Neural progenitor cell (in vitro differentiated cells): ENCODE measurements at regions not wholly inside any gene's neighbourhood (a gene's known extent, or its start where the extent isn't known, plus 50 kb on each side); places are given as distances from the start of the nearest gene placed in this dataset.
A peak's percentile ranks its signal among the peaks of the same experiment; 100 is the strongest.

Experiments used
- DNase-seq: peaks from one replicate; pipeline ENCODE4 v3.0.0-alpha.2; 2016; ENCODE audit warnings: low spot score
- H2AFZ ChIP-seq: fragments of 200-600 bp; sonication (generic); replicated peaks from 2 replicates; pipeline ENCODE4 v1.6.1; 2016; ENCODE audit warnings: antibody characterized with exemption
- H3F3A ChIP-seq: fragments of 200-600 bp; sonication (generic); 2 replicates; pipeline ENCODE4 v1.6.1; 2016; ENCODE audit warnings: antibody characterized with exemption, low read depth
- H3K27ac ChIP-seq: fragments of 200-600 bp; sonication (generic); 2 replicates; pipeline ENCODE4 v1.5.1; 2016; ENCODE audit warnings: mild to moderate bottlenecking
- H3K27me3 ChIP-seq: fragments of 200-600 bp; sonication (generic); 2 replicates; pipeline ENCODE4 v1.6.1; 2016; ENCODE audit warnings: mild to moderate bottlenecking, moderate library complexity
- H3K36me3 ChIP-seq: fragments of 200-600 bp; sonication (generic); 2 replicates; pipeline ENCODE4 v1.5.1; 2016
- H3K4me1 ChIP-seq: fragments of 200-600 bp; sonication (generic); 2 replicates; pipeline ENCODE4 v1.6.1; 2016; ENCODE audit warnings: mixed run types
- H3K4me2 ChIP-seq: fragments of 200-600 bp; sonication (generic); 2 replicates; pipeline ENCODE4 v1.6.1; 2016
- H3K4me3 ChIP-seq: fragments of 200-600 bp; sonication (generic); 2 replicates; pipeline ENCODE4 v1.5.1; 2016
- H3K79me2 ChIP-seq: fragments of 200-600 bp; sonication (generic); 2 replicates; pipeline ENCODE4 v1.6.1; 2016; ENCODE audit warnings: low read depth
- H3K9ac ChIP-seq: fragments of 200-600 bp; sonication (generic); 2 replicates; pipeline ENCODE4 v1.6.1; 2016
- H3K9me3 ChIP-seq: fragments of 200-600 bp; sonication (generic); 2 replicates; pipeline ENCODE4 v1.5.1; 2016; ENCODE audit warnings: low read depth
- H4K20me1 ChIP-seq: fragments of 200-600 bp; sonication (generic); 2 replicates; pipeline ENCODE4 v1.6.1; 2016; ENCODE audit warnings: low read depth
- H3K27ac Mint-ChIP-seq: 3 replicates; pipeline ENCODE4 v1.8.0; 2021; ENCODE audit warnings: mixed read lengths
- H3K27me3 Mint-ChIP-seq: 2 replicates; pipeline ENCODE4 v1.8.0; 2022; ENCODE audit warnings: low read depth, mild to moderate bottlenecking, inconsistent platforms, moderate library complexity, mixed read lengths; ENCODE audit not compliant: insufficient read depth
- H3K36me3 Mint-ChIP-seq: 3 replicates; pipeline ENCODE4 v1.8.0; 2021; ENCODE audit warnings: mixed read lengths
- H3K4me1 Mint-ChIP-seq: 3 replicates; pipeline ENCODE4 v1.8.0; 2021; ENCODE audit warnings: mixed read lengths
- H3K4me3 Mint-ChIP-seq: 3 replicates; pipeline ENCODE4 v1.8.0; 2021; ENCODE audit warnings: mild to moderate bottlenecking, moderate library complexity, mixed read lengths
- H3K9me3 Mint-ChIP-seq: 3 replicates; pipeline ENCODE4 v1.8.0; 2020; ENCODE audit warnings: mixed read lengths
- CTCF ChIP-seq: fragments of 200-600 bp; sonication (generic); IDR thresholded peaks from 2 replicates; pipeline ENCODE4 v1.5.1; 2017; ENCODE audit warnings: antibody characterized with exemption, mild to moderate bottlenecking
- EZH2 ChIP-seq: fragments of 200-600 bp; sonication (generic); IDR thresholded peaks from 2 replicates; pipeline ENCODE4 v1.6.1; 2017; ENCODE audit warnings: antibody characterized with exemption, mild to moderate bottlenecking, moderate library complexity
- EZH2phosphoT487 ChIP-seq: fragments of 200-600 bp; sonication (generic); IDR thresholded peaks from 2 replicates; pipeline ENCODE4 v1.6.1; 2017; ENCODE audit warnings: antibody characterized with exemption

GRCh38 chrX:121259170-121259569 lies 211.8 kb downstream of the GLUD2 start:
- Mint-ChIP-seq H3K4me3 (no peak overlapping the region), H3K36me3 (no peaks in the 10 kb centered on the region), H3K27me3 (no peaks in the 10 kb centered on the region), H3K4me1 (peaks cover 14% of the 10 kb centered on the region), H3K27ac (no peak overlapping the region), H3K9me3 (peaks cover 8% of the 10 kb centered on the region)
- no peak overlapping the region for H2AFZ ChIP-seq
- peaks cover 11% of the 10 kb centered on the region for H3K9me3 ChIP-seq
- peaks cover 12% of the 10 kb centered on the region for H3F3A ChIP-seq
- H3K4me3 ChIP-seq, result no peak overlapping the region
- H3K9ac ChIP-seq, result no peak overlapping the region
- H3K4me2 ChIP-seq, result no peak overlapping the region
- no peak for TF ChIP-seq CTCF
- no peak for TF ChIP-seq EZH2phosphoT487
- TF ChIP-seq EZH2, result no peak
- H3K27me3 ChIP-seq, result no peaks in the 10 kb centered on the region
- no peaks in the 10 kb centered on the region for H4K20me1 ChIP-seq
- no peak for DNase-seq
- no peaks in the 10 kb centered on the region for H3K79me2 ChIP-seq
- H3K36me3 ChIP-seq, result no peaks in the 10 kb centered on the region
- no peak overlapping the region for H3K27ac ChIP-seq
- peaks cover 21% of the 10 kb centered on the region for H3K4me1 ChIP-seq

DNA sequence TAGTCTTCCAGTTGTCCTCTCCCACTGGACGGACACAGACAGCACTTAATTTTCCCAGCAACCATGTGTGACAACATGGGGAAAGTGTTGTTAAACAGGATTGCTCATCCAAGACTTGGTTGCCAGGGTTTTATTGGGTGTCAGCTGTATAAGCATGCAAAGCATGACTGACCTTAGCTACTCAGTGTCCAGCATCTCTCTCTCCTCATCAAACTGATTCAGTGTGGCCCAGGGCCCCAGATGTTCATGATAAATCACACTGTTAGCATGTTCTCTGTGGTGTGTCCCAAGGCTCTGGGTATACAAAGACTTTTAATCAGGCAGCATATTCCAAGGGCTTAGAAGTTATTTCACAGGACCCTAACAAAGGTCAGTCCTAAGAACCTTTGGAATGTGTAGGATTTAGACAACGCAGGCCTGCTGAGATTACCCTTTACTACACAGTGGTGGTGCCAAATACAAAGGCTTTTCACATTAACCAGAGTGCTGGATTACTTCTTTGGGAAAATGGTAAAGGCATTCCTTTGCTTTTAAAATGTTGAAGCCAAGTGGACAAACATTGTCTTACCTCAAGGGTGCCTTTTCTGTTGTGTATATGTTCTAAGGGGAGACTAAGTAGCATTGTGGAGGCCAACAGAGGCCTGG lies 213.3 kb downstream of the GLUD2 start:
- peaks cover 14% of the 10 kb centered on the region for H3K4me1 Mint-ChIP-seq
- peak overlapping the region; percentile 98 for H3K27ac Mint-ChIP-seq
- Histone ChIP-seq H3K4me3 (no peak overlapping the region), H3K27me3 (no peaks in the 10 kb centered on the region), H3K4me1 (peaks cover 21% of the 10 kb centered on the region), H3K4me2 (no peak overlapping the region), H3F3A (peaks cover 12% of the 10 kb centered on the region), H4K20me1 (no peaks in the 10 kb centered on the region), H3K27ac (peak overlapping the region; percentile 97), H3K9ac (no peak overlapping the region), H2AFZ (no peak overlapping the region), H3K79me2 (no peaks in the 10 kb centered on the region), H3K9me3 (peaks cover 11% of the 10 kb centered on the region), H3K36me3 (no peaks in the 10 kb centered on the region)
- H3K9me3 Mint-ChIP-seq, result peaks cover 2% of the 10 kb centered on the region
- no peak overlapping the region for H3K4me3 Mint-ChIP-seq
- no peaks in the 10 kb centered on the region for H3K36me3 Mint-ChIP-seq
- DNase-seq, result peak; percentile 84
- TF ChIP-seq EZH2phosphoT487 (peak; percentile 42), CTCF (no peak)
- no peaks in the 10 kb centered on the region for H3K27me3 Mint-ChIP-seq

GRCh38 chrX:121283921-121284320 lies 236.5 kb downstream of the GLUD2 start:
- H3F3A ChIP-seq, result no peaks in the 10 kb centered on the region
- H3K9ac ChIP-seq, result no peak overlapping the region
- Mint-ChIP-seq H3K27me3 (no peaks in the 10 kb centered on the region), H3K36me3 (no peaks in the 10 kb centered on the region), H3K9me3 (peaks cover 14% of the 10 kb centered on the region), H3K4me1 (no peaks in the 10 kb centered on the region), H3K27ac (no peak overlapping the region), H3K4me3 (no peak overlapping the region)
- H3K9me3 ChIP-seq, result peaks cover 18% of the 10 kb centered on the region
- no peaks in the 10 kb centered on the region for H3K79me2 ChIP-seq
- no peak overlapping the region for H3K4me2 ChIP-seq
- H3K4me3 ChIP-seq, result no peak overlapping the region
- no peaks in the 10 kb centered on the region for H3K27me3 ChIP-seq
- no peak for DNase-seq
- H3K36me3 ChIP-seq, result no peaks in the 10 kb centered on the region
- TF ChIP-seq EZH2phosphoT487 (no peak), EZH2 (no peak), CTCF (no peak)
- no peaks in the 10 kb centered on the region for H4K20me1 ChIP-seq
- H3K27ac ChIP-seq, result no peak overlapping the region
- no peak overlapping the region for H2AFZ ChIP-seq
- no peaks in the 10 kb centered on the region for H3K4me1 ChIP-seq
